ENCODE measurements at regions not wholly inside any gene's neighbourhood (a gene's known extent, or its start where the extent isn't known, plus 50 kb on each side); places are given as distances from the start of the nearest gene placed in this dataset.

DNA sequence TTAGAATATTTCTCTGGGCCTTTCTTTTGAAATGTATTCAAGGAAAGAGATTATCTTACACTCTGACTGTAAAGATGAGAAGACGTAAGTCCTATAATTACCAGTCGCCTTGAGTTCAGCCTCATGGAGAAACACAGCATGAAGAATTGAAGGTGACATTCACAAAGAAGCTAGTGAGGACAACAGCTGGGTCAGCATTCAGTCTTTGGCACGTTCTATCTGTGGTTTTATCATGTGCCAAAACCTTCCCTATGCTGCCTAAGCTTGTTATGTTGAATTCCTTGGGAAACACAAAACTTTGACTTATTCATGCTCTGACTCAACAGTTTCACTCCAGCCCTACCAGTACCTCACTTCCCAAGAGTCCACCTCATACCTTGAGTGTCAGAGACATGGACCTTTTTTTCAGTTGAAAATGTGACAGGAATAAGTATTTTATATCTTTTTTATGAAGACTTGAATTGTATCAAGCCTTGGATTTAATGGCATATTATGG, 198.8 kb upstream of the KIRREL3 start:
- Histone ChIP-seq H3K4me2 (ENCODE audit: low read depth, low read length, poor library complexity, severe bottlenecking) (no peak overlapping the region), H3K9me2 (replicated peaks; ENCODE audit: low read depth, low read length) (no peaks in the 10 kb centered on the region), H3F3A (ENCODE audit: low read depth) (no peaks in the 10 kb centered on the region), H3K9ac (ENCODE audit: low read depth, low read length, poor library complexity, severe bottlenecking) (no peak overlapping the region), H3K27me3 (ENCODE audit: insufficient read depth, low read length, poor library complexity, severe bottlenecking) (no peaks in the 10 kb centered on the region), H3K79me2 (ENCODE audit: insufficient read depth, low read length) (no peaks in the 10 kb centered on the region), H3K36me3 (ENCODE audit: insufficient read depth, low read length) (no peaks in the 10 kb centered on the region), H3K9me3 (ENCODE audit: insufficient read depth, low read depth, low read length) (no peaks in the 10 kb centered on the region), H4K20me1 (ENCODE audit: insufficient read depth, low read length, poor library complexity, severe bottlenecking) (no peaks in the 10 kb centered on the region), H3K4me1 (ENCODE audit: insufficient read depth, low read length, poor library complexity, severe bottlenecking) (no peaks in the 10 kb centered on the region), H3K4me3 (ENCODE audit: low read length, poor library complexity, severe bottlenecking) (no peak overlapping the region), H2AFZ (ENCODE audit: low read length) (no peak overlapping the region)
- TF ChIP-seq, protein P1, sequence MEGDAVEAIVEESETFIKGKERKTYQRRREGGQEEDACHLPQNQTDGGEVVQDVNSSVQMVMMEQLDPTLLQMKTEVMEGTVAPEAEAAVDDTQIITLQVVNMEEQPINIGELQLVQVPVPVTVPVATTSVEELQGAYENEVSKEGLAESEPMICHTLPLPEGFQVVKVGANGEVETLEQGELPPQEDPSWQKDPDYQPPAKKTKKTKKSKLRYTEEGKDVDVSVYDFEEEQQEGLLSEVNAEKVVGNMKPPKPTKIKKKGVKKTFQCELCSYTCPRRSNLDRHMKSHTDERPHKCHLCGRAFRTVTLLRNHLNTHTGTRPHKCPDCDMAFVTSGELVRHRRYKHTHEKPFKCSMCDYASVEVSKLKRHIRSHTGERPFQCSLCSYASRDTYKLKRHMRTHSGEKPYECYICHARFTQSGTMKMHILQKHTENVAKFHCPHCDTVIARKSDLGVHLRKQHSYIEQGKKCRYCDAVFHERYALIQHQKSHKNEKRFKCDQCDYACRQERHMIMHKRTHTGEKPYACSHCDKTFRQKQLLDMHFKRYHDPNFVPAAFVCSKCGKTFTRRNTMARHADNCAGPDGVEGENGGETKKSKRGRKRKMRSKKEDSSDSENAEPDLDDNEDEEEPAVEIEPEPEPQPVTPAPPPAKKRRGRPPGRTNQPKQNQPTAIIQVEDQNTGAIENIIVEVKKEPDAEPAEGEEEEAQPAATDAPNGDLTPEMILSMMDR (conservative IDR thresholded peaks at IDR 0.05; ENCODE audit: low read length) = no peak
- no peak for TF ChIP-seq EZH2phosphoT487 (IDR thresholded peaks at IDR 0.05; ENCODE audit: borderline replicate concordance)

DNA sequence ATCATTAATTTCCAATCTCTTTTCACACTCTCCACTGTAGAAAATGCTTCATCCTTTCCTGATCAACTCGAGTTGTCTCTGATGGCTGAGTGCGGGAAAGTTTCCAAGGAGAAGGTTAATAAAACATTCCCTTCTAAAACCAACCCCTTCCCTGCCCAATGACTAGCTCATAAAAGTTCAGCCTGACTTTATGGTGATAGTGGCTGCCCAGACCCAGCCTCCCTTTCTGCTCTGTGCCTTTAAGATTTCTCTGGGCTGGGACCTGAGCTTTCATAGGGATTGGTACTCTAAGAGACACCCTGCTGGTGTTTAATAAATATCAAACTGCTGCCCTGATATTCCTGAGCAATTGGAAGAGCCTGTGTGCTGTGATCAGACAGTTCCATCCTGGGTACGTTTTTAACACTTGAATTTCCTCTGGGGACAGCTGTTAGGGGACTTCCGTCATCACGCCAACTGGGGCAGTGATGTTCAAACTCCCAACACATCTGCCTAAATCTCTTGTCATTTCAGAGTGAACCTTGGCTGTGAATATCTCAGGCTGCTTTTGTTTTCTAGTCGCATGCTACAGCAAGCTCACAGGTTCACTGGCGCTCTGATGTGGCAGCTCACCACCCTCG, 195.0 kb upstream of the KIRREL3 start:
- H3K9me2 ChIP-seq (replicated peaks; ENCODE audit: low read depth, low read length) = no peaks in the 10 kb centered on the region
- H3K36me3 ChIP-seq (ENCODE audit: insufficient read depth, low read length) = no peaks in the 10 kb centered on the region
- no peaks in the 10 kb centered on the region for H3F3A ChIP-seq (ENCODE audit: low read depth)
- H3K9ac ChIP-seq (ENCODE audit: low read depth, low read length, poor library complexity, severe bottlenecking) = no peak overlapping the region
- TF ChIP-seq EZH2phosphoT487 (IDR thresholded peaks at IDR 0.05; ENCODE audit: borderline replicate concordance) = no peak
- TF ChIP-seq, protein P1 (conservative IDR thresholded peaks at IDR 0.05; ENCODE audit: low read length) = no peak
- H3K4me1 ChIP-seq (ENCODE audit: insufficient read depth, low read length, poor library complexity, severe bottlenecking) = no peaks in the 10 kb centered on the region
- no peaks in the 10 kb centered on the region for H3K9me3 ChIP-seq (ENCODE audit: insufficient read depth, low read depth, low read length)
- no peak overlapping the region for H2AFZ ChIP-seq (ENCODE audit: low read length)
- no peaks in the 10 kb centered on the region for H3K79me2 ChIP-seq (ENCODE audit: insufficient read depth, low read length)
- H3K4me3 ChIP-seq (ENCODE audit: low read length, poor library complexity, severe bottlenecking) = no peak overlapping the region
- no peaks in the 10 kb centered on the region for H3K27me3 ChIP-seq (ENCODE audit: insufficient read depth, low read length, poor library complexity, severe bottlenecking)
- no peaks in the 10 kb centered on the region for H4K20me1 ChIP-seq (ENCODE audit: insufficient read depth, low read length, poor library complexity, severe bottlenecking)
- H3K4me2 ChIP-seq (ENCODE audit: low read depth, low read length, poor library complexity, severe bottlenecking) = no peak overlapping the region

DNA sequence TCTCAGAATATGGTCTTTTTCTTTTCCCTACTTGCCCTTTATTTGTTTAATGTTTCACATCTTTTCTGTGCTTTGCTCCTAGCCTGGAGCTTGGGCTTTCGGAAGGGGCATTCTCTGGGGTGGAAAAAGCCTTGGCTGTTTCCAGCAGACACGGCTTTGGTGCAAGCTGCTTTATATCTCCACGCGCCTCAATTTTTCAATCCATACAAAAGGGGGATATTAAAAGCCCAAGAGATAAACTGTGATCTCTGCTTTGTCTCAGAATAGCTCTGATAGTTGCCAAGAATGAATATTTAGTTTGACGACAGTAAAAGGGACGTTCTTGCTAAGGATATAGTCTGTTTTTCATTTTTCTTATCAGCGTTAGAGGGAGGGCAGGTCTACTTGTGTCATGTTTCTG, 194.0 kb upstream of the KIRREL3 start:
- H3K9me3 ChIP-seq (ENCODE audit: insufficient read depth, low read depth, low read length) = no peaks in the 10 kb centered on the region
- no peaks in the 10 kb centered on the region for H3K27me3 ChIP-seq (ENCODE audit: insufficient read depth, low read length, poor library complexity, severe bottlenecking)
- H3K9ac ChIP-seq (ENCODE audit: low read depth, low read length, poor library complexity, severe bottlenecking) = no peak overlapping the region
- H3K4me1 ChIP-seq (ENCODE audit: insufficient read depth, low read length, poor library complexity, severe bottlenecking) = no peaks in the 10 kb centered on the region
- H3K4me2 ChIP-seq (ENCODE audit: low read depth, low read length, poor library complexity, severe bottlenecking) = no peak overlapping the region
- H3K79me2 ChIP-seq (ENCODE audit: insufficient read depth, low read length) = no peaks in the 10 kb centered on the region
- no peaks in the 10 kb centered on the region for H3K9me2 ChIP-seq (replicated peaks; ENCODE audit: low read depth, low read length)
- TF ChIP-seq, protein P1 (conservative IDR thresholded peaks at IDR 0.05; ENCODE audit: low read length) = no peak
- no peak for TF ChIP-seq EZH2phosphoT487 (IDR thresholded peaks at IDR 0.05; ENCODE audit: borderline replicate concordance)
- H4K20me1 ChIP-seq (ENCODE audit: insufficient read depth, low read length, poor library complexity, severe bottlenecking) = no peaks in the 10 kb centered on the region
- H3K4me3 ChIP-seq (ENCODE audit: low read length, poor library complexity, severe bottlenecking) = no peak overlapping the region
- H3F3A ChIP-seq (ENCODE audit: low read depth) = no peaks in the 10 kb centered on the region
- no peak overlapping the region for H2AFZ ChIP-seq (ENCODE audit: low read length)
- H3K36me3 ChIP-seq (ENCODE audit: insufficient read depth, low read length) = no peaks in the 10 kb centered on the region
